MV-4-11 (cell line): ENCODE measurements at regions not wholly inside any gene's neighbourhood (a gene's known extent, or its start where the extent isn't known, plus 50 kb on each side); places are given as distances from the start of the nearest gene placed in this dataset.

ENCODE experiments used
- DNase-seq: peaks from one replicate; lab custom pipeline; 2025; lab: John Stamatoyannopoulos, UW

DNA sequence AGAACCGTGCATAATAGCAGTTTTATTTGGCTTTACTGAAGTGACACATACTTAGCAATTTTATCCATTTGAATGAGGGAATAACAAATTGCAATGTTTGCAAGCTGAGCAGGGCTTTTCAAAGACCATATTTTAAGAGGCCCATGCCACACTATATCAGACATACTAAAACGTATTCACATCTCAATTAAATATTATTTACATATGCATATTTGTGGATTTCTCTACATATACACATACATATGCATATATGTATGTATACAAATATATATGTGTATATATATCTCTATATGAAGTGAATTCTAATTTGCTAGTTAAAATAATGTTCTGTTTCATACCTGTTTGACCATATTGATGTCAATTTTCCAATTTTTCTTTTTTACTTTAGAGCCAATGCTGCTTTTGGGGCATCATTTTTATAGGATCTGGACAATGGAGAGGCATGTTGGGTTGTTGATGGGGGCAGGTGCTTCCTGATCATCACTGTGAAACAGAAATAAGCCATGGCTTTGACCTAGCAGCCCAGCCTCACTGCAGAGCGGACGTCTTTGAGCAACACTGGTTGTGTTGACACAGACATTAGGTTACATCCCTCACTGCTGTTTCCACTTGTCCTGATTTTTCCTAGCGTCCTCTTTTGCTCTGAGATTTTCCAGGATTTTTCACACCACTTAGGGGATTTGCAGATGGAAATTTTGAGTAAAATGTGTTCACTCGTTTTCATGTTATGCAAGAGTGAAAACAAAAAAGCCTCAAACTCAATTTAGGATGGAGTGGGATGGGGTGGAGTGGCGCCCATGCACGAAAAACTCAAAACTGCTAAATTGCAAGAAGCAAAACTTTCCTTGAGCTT, 56.9 kb downstream of the RDH14 start:
- DNase-seq = no peak

DNA sequence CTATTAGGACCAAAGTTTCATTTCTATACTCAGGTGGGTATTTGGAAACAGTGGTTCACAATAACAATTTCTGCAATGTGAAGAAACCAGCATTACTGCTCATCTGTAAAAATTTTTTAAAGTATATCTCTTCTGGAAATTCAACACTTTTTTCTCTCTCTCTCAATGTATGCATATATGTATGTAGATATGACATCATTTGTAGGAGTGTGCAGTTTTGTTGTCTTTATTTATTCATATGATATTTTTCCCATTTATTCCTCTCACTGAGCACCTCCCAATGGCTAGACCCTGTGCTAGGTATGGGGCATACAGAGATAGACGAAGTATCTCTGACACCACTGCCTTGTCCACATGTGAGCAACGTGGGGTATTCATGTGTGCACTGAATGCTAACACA, 58.3 kb downstream of the RDH14 start:
- DNase-seq = no peak

DNA sequence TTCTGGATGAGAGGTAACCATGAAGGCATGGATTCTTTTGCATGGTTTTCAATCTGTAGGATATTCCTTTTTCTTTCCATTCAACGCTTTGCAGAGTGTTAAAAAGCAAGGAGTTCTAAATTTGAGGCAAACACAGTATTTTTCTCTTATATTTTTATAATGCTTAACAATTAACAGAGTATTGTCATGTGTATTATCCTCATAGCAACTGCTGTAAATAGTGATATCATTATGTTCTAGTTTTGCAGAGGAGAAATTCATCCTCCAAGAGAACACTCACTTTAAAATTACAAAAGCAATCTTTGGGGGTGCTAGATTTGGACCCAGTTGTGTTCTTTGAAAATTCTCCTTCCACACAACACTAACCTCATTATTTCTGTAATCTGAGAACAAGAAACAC, 58.7 kb downstream of the RDH14 start:
- no peak for DNase-seq

DNA sequence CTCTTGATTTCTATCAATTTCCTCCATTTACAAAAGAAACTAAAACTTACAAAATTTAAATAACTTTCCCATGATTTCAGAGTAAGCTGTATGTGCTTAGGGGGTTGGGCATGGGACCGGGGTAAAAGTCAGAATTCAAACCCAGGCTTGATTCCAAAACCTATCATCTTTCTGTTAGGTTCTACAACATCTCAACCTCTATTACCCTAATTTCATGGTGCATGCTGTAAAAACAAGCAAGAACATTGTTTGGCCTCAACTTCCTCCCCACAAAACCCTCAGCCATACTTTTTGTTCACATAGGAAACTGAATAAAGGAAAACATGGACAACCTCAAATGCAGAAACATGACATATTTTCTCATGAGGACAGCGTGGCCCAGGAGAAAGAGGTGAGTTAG, 59.3 kb downstream of the RDH14 start:
- no peak for DNase-seq

DNA sequence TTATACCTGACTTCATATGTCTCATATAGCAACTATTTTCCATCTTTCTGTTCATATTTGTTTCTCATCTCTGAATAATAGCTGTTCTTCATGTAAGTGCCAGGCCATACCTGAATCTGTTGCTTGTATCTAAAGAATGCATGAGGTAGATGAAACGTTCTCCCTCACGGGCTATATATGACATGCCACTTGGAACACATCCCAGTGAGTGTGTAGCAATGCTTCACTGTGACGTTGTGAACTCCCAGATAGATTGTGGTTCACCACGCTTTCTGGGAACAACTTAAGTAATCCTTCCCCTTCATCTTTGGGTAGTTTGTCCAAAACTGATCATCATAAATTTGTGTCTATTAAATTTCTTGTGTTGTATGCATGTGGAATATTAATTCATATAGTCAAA, 60.1 kb downstream of the RDH14 start:
- peak; percentile 58 for DNase-seq

DNA sequence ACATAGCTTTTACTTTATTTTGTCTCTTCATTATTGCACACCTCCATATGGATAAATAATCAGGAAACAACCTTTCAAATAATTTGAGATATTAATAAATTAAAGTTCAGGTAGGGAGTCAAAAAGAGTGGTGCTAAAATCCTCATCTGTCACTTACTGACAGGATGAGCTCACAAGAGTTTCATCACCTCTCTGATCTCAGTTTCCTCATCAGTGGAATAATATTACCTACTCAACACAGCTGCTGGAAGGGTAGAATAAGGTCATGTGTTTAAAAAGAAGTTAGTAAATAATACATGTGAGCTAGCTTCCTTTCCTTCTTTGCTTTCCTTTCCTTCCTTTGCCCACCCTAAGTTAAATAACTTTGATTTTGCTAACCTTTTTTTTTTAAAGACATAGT, 61.9 kb downstream of the RDH14 start:
- DNase-seq = no peak

DNA sequence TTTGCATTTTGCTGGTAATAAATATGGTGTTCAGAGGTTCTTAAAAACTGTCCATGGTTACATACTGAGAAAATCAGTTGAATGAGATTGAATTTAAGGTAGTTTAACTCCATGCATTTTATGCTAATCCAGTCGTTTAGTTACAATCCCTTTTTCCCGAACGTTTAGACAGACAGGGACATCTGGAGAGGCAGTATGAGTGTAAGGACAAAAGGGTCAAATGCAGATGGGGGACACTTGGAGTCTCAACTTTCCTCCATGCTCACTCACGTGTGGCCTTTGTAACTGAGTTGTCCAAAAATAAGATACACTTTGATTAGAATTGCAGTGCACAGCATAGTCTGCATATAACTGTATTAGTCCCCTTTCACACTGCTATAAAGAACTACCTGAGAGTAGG, 63.9 kb downstream of the RDH14 start:
- DNase-seq = no peak

DNA sequence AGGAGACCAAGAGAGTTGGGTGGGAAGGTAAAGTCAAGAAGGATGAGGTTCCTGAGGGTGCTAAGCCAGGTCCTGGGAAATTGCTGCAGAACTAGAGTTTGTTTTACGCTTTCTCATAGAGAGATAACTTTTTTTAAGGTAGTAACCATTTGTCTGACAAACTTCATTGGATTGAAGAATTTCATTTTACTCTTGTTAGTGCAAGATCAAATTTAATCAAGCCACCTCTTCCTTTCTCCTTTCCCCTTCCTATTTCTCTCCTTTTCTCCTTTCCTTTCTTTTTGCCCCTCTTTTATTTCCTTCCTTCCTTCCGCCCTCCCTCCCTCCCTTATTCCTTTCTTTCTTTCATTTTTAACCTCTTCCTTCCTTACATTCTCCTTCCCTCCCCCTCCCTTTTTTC, 65.4 kb downstream of the RDH14 start:
- no peak for DNase-seq

DNA sequence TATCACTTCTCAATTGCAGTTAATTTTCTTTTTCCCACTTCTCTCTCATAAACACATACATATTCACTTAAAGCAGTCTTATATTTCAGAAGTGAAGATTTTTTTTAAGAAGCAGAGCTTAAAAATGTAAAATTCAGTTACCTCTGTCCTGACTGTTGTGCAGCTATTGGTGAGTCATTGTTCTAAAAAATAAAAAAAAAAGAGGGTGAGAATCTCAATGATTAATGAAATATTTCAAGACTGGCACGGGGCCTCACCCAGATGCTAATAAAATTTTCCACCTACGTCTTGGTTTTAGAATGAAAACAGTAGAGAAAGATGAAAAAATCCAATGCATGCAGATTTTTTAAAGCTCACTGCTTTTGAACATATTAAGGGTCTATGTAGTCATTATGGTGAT, 67.7 kb downstream of the RDH14 start:
- DNase-seq = no peak

DNA sequence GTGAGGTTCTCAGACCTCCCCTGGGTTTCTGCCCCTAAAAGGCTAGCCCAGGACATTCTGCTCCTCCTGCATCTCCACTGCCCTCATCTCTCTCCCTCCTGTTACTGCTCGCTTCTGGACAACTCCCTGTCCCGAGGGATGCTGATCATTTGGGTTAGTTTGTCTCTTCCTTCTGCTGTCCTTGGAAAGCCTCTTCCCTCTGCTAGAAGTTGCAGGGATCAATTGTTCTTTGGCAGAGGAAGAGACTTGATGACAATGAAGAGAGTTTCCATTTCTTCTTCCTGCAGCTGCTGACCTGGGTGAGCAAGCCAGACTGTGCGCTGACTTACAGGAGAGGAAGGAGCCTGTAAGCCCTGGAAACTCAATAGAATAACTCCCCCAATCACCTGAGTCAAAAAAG, 68.9 kb downstream of the RDH14 start:
- no peak for DNase-seq

DNA sequence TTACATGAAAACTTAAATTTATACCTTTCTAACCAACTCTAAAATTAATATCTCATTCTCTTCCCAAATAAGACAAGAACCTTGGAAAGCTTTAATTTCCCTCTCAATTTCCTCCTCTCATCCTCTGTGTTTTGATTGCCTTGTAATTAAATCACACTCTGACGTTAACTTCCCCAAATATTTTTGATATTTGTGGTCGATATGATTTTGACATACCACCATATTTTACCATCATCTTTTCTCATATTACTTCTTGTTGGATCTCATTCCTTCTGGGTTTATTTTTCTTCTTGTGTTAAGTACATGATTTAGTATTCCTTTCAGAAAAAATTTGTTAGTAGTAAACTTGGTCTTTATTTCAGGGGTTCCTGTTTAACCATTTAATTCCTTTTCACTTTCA, 69.6 kb downstream of the RDH14 start:
- DNase-seq = no peak

DNA sequence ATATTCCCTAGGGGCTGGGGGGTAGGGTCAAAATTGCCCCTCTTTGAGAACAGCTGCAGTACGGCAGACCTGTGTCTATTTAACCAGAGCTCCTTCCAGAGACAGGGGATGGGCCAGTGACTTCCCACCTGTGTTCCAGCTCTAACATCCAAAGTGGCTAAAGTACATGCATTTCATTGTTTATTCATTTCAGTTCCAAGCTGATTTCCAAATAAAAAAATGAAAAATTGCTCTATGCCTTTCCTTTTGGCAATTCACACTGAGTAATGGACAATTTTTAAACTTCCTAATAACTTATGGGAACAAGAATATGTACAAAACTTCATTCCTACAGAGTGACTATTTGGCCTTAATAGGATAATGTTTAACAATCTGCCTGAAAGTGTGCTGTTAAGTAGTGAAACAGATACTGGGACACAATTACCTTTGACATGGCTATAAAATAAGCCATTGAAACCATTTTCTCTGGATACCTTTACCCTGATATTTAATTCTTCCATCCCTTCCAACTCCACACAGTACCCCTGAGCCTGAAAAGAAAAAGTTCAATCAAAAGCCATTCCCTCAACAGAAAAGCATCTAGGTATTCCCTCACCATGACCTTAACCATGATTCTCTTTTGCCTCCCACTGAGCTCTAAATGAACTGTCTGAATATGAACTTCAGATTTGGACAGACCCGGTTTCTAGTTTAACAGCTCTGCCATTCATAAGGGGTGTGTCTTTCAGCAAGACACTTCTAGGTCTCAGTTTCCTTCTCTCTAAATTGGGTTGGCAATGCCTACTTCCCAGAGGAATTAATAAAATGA, 73.1 kb downstream of the RDH14 start:
- DNase-seq = no peak

DNA sequence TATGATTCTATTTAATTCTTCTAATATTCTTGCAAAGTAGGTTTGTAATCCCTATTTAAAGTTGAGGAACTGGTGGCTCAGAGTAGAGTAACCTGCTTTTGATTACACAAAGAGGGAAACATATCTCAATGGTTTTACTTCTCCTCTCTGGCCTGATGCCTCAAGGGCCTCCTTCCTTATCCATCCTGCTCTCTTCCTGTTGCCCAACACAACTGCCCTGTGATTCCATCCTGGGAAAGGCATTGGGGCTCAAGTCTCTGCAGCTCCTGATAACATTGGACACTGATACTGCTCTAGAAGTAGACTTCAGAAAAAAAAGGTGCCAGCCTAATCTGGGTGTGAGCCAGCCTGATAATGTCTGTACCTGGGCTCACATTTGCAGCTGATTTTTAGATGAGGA, 75.8 kb downstream of the RDH14 start:
- no peak for DNase-seq

DNA sequence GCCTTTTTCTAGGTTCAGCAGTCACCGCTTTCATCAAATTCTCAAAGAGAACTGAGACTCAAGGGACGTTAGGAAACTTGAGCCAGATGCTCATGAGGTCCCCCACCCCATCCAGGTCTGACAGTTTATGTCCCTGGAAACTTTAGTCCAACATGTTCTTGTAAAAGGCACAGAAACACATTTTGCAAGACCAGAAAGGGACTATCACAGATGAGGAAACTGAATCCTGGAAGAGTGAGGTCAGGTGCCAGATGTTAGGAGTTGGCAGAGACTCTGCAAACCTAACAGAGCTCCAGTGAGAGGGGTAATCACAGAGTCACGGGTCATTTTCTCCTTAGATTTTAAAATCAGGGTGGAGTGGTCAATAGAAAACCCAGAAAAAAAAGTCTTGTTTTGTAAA, 76.6 kb downstream of the RDH14 start:
- no peak for DNase-seq

DNA sequence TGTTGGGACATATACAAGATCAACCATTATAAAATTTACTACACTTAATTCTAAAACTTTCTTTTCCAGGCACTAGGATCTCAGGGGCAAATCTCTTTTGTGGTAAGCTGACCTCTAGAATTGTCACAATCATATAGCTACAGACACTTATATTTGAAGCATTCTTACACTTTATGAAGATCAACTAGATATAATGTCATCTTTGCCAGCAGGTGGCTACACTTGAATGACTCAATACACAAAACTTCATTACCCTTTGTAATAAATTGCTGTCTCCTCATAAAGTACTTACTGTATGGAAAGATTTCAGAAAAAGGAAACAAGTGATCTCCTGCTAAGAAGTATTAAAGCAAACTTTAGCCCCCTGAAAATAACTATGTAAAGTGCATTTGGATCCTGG, 77.8 kb downstream of the RDH14 start:
- no peak for DNase-seq

DNA sequence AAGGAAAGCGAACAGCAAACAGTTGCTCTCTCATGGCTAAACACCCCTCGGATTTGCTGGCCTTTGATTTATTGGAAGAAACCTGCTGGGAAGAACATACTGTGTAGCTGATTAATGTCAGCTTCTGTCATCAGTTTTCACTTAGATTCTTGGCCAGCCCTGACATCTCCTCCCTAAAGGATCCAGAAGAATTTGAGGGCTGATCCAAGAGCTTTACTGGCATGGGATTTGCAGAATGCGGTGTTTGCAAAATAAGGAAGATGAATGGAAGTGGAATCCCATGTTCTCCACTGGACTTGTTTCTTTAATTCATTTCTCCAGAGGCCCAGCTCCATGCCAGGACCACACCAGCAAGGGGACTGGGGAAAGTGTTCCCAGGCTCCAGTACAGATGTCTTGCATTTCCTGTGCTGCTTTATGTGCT, 80.5 kb downstream of the RDH14 start:
- no peak for DNase-seq

DNA sequence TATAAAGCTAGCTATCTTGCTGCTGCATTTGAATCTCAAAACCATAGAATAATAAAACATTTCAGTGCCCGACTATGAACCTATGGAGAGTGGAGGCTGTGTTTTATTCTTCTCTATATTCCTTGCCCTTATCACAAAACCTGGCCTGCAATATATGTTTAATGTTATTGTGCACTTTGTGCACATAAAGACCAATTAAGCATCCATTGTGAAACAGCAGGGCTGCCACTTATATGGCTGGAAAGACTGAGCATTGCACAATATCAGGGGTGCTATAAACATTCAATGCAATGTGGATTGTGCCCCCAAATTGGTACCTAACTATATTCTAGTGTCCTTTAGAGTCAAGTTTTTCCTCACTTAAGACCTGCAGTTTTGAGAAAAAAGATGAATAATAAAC, 83.2 kb downstream of the RDH14 start:
- no peak for DNase-seq

DNA sequence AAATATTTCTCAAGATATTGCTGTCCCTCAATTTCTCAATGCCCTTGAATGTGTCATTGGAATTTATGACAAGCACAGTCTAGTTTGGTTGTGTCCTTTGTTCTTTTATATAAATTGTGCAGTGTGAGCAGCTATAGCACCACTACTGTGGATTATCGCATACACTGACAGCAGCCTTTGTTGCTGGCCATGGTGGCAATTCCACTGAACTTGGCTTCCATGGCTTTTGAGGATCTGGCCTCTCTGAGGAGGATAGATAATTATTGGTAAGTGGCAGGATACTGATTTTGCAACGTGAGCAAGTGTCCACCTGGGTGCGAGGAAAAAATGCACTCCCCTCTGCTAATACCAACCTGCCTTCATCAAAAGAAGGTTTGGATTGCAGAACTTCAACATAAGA, 84.0 kb downstream of the RDH14 start:
- no peak for DNase-seq

DNA sequence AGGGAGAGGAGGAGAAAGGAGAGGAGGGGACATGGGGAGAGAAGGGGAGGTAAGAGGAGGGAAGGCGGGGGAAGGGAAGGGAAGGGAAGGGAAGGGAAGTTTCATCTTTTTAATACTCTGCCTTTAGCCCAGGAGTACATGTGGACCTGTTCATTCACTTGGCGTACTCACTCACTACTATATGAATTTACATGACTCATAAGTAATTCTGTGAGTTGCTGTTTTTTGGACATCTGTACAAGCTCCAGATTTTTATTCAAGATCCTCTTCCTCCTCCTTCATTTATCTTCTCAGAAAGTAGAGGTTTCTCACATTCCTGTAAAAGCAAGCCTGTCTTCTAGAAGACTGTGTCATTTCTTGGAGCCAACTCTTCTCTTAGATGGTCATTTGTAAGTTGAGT, 84.6 kb downstream of the RDH14 start:
- no peak for DNase-seq

DNA sequence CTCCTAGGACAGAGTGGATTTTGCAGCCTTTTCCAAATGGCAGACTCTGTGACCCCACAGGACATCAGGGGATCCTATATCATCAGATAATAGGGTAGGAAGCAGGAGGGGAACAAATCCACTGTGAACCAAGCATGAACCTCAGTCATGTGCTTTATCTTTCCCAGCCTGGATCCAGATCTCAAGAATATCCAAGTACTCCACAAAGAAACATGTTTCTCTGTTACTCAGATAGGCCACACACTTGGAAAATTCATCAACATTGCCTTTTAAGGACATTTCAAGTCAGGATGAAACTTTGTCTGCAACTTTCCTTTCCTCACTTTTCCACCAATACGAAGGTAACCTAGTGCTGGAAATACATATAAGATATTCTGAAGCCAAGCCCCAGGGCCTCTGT, 85.8 kb downstream of the RDH14 start:
- DNase-seq = no peak

DNA sequence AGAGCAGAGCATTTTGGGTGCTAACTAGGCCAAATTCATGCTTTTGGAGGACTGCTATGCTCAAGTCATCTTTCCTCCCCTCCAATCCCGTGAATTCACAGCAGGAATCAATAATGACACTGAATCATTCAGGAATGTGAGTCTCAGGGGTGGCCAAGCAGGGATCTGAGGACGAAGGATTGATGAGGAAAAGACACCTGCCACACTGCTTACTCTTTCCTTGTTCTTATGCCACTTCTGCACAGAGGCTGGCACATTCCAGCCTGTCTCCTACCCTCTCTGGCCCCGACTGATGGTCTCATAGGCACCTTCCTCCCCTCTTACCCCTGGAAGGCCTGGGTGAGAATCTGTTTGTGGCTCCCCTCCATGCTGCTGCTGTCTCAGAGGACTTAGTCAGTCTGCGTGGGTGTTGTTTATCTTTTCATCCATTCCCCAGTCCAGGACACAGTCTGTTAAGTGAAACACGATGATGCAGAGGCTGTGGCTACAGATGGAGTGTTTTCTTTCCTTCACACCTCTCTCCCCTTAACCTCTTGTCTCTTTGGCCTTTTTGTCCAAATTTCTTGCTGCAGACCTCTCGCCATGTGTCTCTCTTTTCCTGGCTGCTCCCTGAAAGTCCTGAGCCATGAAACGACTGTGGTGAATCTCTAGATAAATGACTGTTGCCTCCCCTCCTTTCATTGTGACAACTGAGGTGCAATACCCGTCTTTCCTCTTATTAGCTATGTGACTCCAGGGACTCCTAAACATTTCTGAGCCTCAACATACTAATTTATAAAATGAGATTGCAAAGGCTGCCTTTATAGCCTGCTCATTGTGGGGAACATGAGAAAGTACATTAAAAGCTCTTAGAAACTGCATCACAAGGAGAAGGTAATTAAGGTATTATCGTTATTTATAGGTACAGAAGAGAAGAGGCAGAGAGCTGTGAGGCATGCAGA, 86.9 kb downstream of the RDH14 start:
- DNase-seq = no peak

DNA sequence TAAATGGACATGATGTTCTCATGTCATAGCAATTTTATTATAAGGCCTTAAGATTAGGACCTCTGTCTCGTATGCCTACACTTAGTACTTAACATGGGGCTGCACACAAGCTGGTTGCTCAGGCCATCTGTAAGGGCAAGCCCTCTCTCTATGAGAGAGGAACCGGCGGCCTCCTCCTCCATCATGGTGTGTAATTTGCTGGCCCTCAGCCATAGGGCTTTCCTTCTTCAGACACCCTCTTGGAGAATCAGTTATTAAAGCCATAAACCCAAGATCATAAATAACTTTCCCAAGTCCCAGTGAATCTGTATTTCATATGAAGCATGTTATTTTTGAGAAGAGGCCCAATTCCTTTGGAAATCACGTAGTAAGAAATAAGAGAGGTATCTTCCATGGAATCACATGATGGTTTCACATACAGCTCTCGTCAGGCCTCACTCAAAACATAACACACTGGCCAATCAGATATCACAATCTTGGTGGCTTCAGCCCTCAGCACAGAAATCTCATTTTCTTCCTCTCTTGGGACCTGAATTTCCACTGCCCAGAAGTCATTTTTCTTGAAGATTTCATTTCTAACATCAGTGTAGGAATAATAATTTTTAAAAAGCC, 92.6 kb downstream of the RDH14 start:
- no peak for DNase-seq
